Stomach (tissue), 8 donors: ENCODE measurements at regions not wholly inside any gene's neighbourhood (a gene's known extent, or its start where the extent isn't known, plus 50 kb on each side); places are given as distances from the start of the nearest gene placed in this dataset.

Experiments used
- DNase-seq, 2 donors: peaks; one replicate each; pipeline versions ENCODE4 v3.0.0 to v3.0.0-alpha.2; 2013 to 2019
- H3K27ac ChIP-seq, 5 donors: fragments of 200-600 bp in 4 of 5; sonication (generic) in 4 of 5; one replicate each; pipeline ENCODE4 v1.5.1; 2013 to 2019; ENCODE audit warnings: mild to moderate bottlenecking in 1 of 5, moderate library complexity in 1 of 5
- H3K27me3 ChIP-seq, 3 donors: fragments of 200-600 bp; sonication (generic); one replicate each; pipeline ENCODE4 v1.5.1; 2017 to 2019; ENCODE audit warnings: mixed run types in 1 of 3
- H3K36me3 ChIP-seq, 4 donors: fragments of 200-600 bp; sonication (generic); 1 replicate in 3 of 4; 2 replicates in 1 of 4; pipeline ENCODE4 v1.5.1; 2016 to 2019
- H3K4me1 ChIP-seq, 4 donors: fragments of 200-600 bp; sonication (generic); one replicate each; pipeline ENCODE4 v1.5.1; 2016 to 2019
- H3K4me3 ChIP-seq, 4 donors: fragments of 200-600 bp; sonication (generic) in 3 of 4; one replicate each; pipeline ENCODE4 v1.5.1; 2016 to 2019; ENCODE audit warnings: mild to moderate bottlenecking in 1 of 4
- H3K9me3 ChIP-seq, 4 donors: fragments of 200-600 bp; sonication (generic); one replicate each; pipeline ENCODE4 v1.5.1; 2016 to 2019
- CTCF ChIP-seq, 7 experiments: fragments of 450-650 bp in 4 of 7; fragments of 200-600 bp in 3 of 7; sonication (generic) in 3 of 7; IDR thresholded peaks; one replicate each; pipeline ENCODE4 v1.5.1; 2016 to 2019; ENCODE audit warnings: antibody characterized with exemption in 7 of 7, control low read depth in 2 of 7, mild to moderate bottlenecking in 1 of 7
- EP300 ChIP-seq: sonication (generic); formaldehyde crosslinking; IDR thresholded peaks from one replicate; pipeline ENCODE4 v1.6.1; 2017; ENCODE audit warnings: antibody characterized with exemption
- POLR2A ChIP-seq, 4 donors: fragments of 450-650 bp; IDR thresholded peaks; one replicate each; pipeline ENCODE4 v1.6.1; 2016; ENCODE audit warnings: antibody characterized with exemption in 4 of 4, control low read depth in 2 of 4, mild to moderate bottlenecking in 1 of 4, moderate library complexity in 1 of 4
- POLR2AphosphoS5 ChIP-seq, 3 donors: sonication (generic); formaldehyde crosslinking; IDR thresholded peaks; one replicate each; pipeline ENCODE4 v1.6.1; 2016; ENCODE audit warnings: antibody characterized with exemption in 3 of 3
- WGBS, 5 donors: extraction: QIAGEN DNeasy Blood & Tissue Kit in 3 of 5; methylation state at CpG; one replicate each; pipeline versions ENCODE4 v1.1.5 to v1.1.7; 2013 to 2018; 5-methylcytosine and 5-hydroxymethylcytosine counted together
- intact Hi-C: fragments of 100-400 bp; cut with DNase I; formaldehyde crosslinking; loops from one replicate; pipeline ENCODE4 v1.15.1; 2023; ENCODE audit warnings: low total_unique reads
- donor health status: healthy with polysubstance abuse.
- donor health status: Bipolar disorder and iron deficiency.
- donor health status: healthy.

- Histone ChIP-seq H3K27ac (no peak overlapping the region), H3K9me3 (no peaks in the 10 kb centered on the region), H3K27me3 (no peaks in the 10 kb centered on the region), H3K4me1 (no peaks in the 10 kb centered on the region), H3K4me3 (no peak overlapping the region), H3K36me3 (no peaks in the 10 kb centered on the region)
- no peak for TF ChIP-seq EP300
- no peak for TF ChIP-seq POLR2AphosphoS5 (IDR thresholded peaks at IDR 0.05)
- no peak for DNase-seq
- intact Hi-C loops = no loop called here
- 64 to 72% (median 68%) methylated on average over 7 of the region's 7 CpGs for WGBS, 5 donors
These were observed 498.9 kb upstream of the WWC1 start for GRCh38 chr5:167792514-167792913.

GRCh38 chr5:167793700-167794099 lies 497.7 kb upstream of the WWC1 start:
- Histone ChIP-seq H3K4me3 (no peak overlapping the region), H3K4me1 (no peaks in the 10 kb centered on the region)

DNA sequence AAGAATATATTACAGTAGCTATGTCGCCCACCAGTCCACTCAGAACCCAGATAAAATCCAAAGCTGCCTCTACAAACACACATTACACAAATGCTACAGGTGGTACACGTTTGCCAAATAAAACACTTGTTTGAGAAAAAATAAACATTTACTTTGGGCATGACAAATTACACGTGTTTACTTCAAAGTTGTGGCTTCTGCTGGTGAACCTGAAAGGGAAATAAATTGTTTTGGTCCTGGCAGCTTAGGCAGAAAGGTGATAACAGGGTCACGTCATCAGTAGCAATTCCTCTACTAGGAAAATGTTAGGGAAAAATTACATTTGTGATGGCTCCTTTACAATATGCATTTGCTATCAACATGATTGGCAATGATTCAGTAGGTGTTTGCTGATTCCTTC lies 497.3 kb upstream of the WWC1 start:
- 19 to 45% (median 30%) methylated on average over 4 of the region's 4 CpGs for WGBS, 5 donors
- H3K4me1 ChIP-seq = no peaks in the 10 kb centered on the region
- H3K27me3 ChIP-seq = no peaks in the 10 kb centered on the region
- intact Hi-C loops = no loop called here
- no peak for TF ChIP-seq POLR2AphosphoS5 (IDR thresholded peaks at IDR 0.05)
- TF ChIP-seq POLR2A (IDR thresholded peaks at IDR 0.05) = no peak
- TF ChIP-seq CTCF (IDR thresholded peaks at IDR 0.05) = no peak
- no peak for TF ChIP-seq EP300
- H3K36me3 ChIP-seq = no peaks in the 10 kb centered on the region
- H3K4me3 ChIP-seq = no peak overlapping the region
- no peak overlapping the region for H3K27ac ChIP-seq
- H3K9me3 ChIP-seq = no peaks in the 10 kb centered on the region
- DNase-seq = no peak

More at GRCh38 chr5:167793700-167794099, 497.7 kb upstream of the WWC1 start:
- 72 to 94% (median 83%) methylated on average over 1 of the region's 1 CpG for WGBS, 5 donors
- H3K27me3 ChIP-seq = no peaks in the 10 kb centered on the region
- intact Hi-C loops = no loop called here
- no peaks in the 10 kb centered on the region for H3K9me3 ChIP-seq
- H3K27ac ChIP-seq = no peak overlapping the region
- TF ChIP-seq POLR2AphosphoS5 (IDR thresholded peaks at IDR 0.05) (no peak), POLR2A (IDR thresholded peaks at IDR 0.05) (no peak), EP300 (no peak), CTCF (IDR thresholded peaks at IDR 0.05) (no peak)
- DNase-seq = no peak
- H3K36me3 ChIP-seq = no peaks in the 10 kb centered on the region

- no peaks in the 10 kb centered on the region for H3K36me3 ChIP-seq
- no peak overlapping the region for H3K27ac ChIP-seq
- intact Hi-C loops = no loop called here
- no peak for DNase-seq
- no peaks in the 10 kb centered on the region for H3K9me3 ChIP-seq
- H3K4me3 ChIP-seq = no peak overlapping the region
- TF ChIP-seq POLR2A (IDR thresholded peaks at IDR 0.05) = no peak
- TF ChIP-seq CTCF (IDR thresholded peaks at IDR 0.05) = no peak
- TF ChIP-seq POLR2AphosphoS5 (IDR thresholded peaks at IDR 0.05) = no peak
- TF ChIP-seq EP300 = no peak
- no peaks in the 10 kb centered on the region for H3K27me3 ChIP-seq
- H3K4me1 ChIP-seq = no peaks in the 10 kb centered on the region
- 84 to 90% (median 88%) methylated on average over 5 of the region's 5 CpGs for WGBS, 5 donors
These were observed 494.8 kb upstream of the WWC1 start for GRCh38 chr5:167796672-167797071.

DNA sequence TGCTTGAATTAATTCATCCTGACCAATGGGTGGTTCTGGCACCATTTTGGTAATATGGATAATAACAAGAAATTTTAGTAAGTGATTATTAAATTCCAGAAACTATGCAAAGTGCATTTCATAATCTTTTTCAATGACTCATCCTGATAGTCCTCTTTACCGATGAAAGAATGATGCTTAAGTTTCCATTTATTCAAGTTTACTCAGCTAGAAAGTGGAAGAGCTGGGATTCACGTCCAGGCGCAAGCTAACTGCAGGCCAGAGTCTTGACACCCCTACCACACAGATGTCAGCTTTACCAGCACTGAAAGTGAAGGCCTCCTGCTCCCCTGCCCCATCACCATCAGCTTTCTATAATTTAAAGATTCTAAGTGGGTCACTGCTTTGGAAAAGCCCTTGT lies 493.5 kb upstream of the WWC1 start:
- H3K4me3 ChIP-seq = no peak overlapping the region
- no peaks in the 10 kb centered on the region for H3K9me3 ChIP-seq
- H3K27me3 ChIP-seq = no peaks in the 10 kb centered on the region
- H3K27ac ChIP-seq = no peak overlapping the region
- no peak for DNase-seq
- intact Hi-C loops = no loop called here
- H3K4me1 ChIP-seq = no peaks in the 10 kb centered on the region
- WGBS, 5 donors = 66 to 79% (median 75%) methylated on average over 3 of the region's 3 CpGs
- TF ChIP-seq CTCF (IDR thresholded peaks at IDR 0.05) (no peak), EP300 (no peak), POLR2AphosphoS5 (IDR thresholded peaks at IDR 0.05) (no peak)
- H3K36me3 ChIP-seq = no peaks in the 10 kb centered on the region
